Stimulated activated CD4-positive, alpha-beta T cell treated with anti-CD3 and anti-CD28 coated beads, Interleukin-12 subunit alpha, Interleukin-12 subunit beta, amount 100 ng/mL, for 48 hours (primary cell): ENCODE measurements at regions not wholly inside any gene's neighbourhood (a gene's known extent, or its start where the extent isn't known, plus 50 kb on each side); places are given as distances from the start of the nearest gene placed in this dataset.
"Not testable (repeated sequence)": the region's sequence is repeated elsewhere in the genome, so short reads cannot be mapped to it uniquely, and the experiment has no call there.

ENCODE experiments used
- DNase-seq, 3 donors: peaks; one replicate each; pipeline ENCODE4 v3.0.0-alpha.2; 2020; ENCODE audit warnings: low read depth in 2 of 3, low spot score in 1 of 3

DNA sequence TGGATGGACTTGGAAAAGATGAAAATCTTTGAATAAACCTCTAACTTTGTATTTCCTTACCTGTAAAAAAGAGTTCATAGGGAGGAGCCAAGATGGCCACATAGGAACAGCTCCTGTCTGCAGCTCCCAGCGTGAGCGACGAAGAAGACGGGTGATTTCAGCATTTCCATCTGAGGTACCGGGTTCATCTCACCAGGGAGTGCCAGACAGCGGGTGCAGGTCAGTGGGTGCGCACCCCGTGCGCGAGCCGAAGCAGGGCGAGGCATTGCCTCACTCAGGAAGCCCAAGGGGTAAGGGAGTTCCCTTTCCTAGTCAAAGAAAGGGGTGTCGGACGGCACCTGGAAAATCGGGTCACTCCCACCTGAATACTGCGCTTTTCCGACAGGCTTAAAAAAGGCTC lies 191.3 kb upstream of the DDX18 start:
- not testable (repeated sequence) for DNase-seq

DNA sequence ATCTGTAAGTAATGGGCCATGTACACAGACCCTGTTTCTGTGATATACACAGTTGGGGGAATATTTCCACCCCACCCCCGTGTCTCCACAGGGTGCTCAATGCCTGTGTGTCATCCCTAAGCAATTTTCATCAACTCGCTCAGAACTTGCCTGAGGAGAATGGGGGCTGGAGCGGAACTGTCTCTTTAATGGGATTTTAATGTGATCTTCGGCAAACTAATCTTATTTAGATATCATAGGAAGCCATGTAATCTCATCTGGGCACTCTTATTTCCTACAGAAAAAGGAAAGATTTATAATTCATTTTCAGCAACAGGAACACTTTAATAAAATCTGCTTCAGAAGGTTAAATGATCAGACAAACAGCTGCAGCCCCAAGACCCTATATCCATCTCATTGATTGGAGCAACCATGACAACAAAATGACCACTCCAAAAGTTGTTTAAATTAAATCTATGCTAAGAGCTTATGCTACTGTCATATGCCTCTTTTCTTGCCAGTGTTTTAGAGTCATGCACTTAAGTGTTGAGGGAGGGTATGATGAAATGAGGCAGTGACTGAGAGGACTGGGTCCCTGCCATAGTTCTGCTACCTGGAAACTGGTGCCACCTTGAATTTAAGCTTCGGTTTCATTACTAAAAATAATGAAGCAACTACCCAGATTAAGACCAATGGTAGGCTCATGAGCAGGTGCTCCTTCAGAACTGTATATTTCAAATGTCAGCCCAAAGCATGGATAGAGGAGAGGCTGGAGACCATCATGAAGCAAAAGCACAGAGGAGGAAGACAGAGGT lies 183.1 kb upstream of the DDX18 start:
- no peak for DNase-seq

DNA sequence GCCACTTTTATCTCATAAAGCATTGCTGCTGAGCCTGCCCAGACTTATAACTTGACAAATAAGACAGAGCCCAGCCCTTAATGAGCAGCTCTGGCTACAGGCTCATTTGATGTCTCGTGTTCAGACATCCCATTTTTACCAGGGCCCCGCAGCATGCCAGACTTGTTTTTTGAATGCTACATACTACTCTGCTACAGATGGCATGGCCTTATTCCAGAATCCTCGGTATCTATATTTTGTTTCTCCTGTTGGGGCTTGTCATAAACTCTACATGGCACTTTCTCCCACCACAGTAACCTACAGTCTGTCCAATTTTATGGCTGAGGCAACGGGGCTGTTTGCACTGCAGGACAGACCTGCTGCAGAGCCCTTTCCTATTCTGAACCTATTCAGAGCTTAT lies 179.0 kb upstream of the DDX18 start:
- no peak for DNase-seq

DNA sequence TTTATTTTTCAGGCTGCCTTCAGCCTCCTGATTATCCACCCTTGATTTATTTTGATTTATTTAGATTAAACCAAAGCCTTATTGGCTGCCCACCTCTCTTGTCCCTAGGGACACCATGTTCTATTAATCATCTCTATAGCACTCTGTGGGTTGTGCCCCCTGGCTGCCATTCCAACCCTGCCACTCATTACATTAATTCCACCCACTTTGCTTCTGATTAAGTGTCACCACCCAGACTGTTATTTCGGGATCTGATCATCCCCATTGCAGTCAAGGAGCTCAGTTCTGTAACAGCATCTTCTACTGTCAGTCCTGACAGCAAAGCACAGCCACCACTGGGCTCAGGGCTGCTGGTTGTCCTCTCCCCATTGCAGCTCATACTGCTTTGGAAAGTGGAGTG lies 175.1 kb upstream of the DDX18 start:
- no peak for DNase-seq

DNA sequence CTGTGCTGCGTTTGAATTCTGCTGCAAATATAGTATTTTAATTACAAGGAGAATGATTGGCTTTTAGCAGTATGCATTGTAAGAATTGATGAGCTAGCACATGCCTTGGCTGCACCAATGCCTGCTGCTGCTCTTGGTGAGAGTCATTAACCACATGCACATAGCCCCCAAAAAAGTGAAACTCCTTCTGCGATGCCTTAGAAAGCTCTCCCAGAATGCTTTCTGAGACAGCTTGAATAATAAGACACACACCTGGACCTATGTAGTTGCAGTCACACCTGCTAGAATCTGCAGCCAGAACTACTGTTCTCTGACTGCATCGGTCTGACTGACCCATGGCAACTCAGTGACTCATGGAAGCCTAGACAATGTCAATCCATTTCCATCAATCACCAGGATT lies 170.1 kb upstream of the DDX18 start:
- no peak for DNase-seq

DNA sequence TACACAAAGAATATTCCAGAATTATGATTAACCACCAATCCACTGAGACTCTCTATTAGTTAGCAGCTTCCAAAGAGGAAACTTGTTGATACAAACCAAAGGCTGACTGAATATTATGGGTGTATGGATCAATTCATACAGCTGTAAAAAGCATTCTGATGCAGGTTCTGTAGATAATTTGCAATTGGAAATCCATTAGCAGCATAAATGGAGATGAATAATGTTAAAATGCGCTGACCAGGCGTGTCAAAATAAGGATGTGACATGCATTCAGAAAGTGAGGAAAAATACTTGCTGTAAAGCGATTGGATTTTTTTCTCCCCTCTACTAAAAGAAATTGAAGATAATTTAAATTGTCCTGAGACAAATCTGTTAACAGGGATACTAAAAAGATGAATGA lies 169.0 kb upstream of the DDX18 start:
- DNase-seq: no peak

DNA sequence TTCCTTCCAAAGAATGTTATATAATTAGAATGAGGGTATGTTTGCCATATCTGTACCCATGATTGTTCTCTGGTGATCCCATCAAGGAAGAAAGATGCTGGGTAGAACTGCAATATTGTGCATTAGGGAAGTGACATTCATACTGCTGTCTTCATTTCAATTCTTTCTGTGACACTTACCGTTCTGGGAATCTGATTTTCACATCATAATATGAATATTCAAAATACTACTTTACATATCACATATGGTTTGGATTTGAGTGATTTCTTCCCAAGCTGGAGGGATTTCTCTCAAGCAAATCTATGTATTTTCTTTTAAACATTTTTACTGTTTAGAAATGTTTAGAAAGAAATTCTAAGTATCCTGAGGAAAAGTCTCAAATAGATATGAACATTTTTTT lies 168.4 kb upstream of the DDX18 start:
- no peak for DNase-seq

DNA sequence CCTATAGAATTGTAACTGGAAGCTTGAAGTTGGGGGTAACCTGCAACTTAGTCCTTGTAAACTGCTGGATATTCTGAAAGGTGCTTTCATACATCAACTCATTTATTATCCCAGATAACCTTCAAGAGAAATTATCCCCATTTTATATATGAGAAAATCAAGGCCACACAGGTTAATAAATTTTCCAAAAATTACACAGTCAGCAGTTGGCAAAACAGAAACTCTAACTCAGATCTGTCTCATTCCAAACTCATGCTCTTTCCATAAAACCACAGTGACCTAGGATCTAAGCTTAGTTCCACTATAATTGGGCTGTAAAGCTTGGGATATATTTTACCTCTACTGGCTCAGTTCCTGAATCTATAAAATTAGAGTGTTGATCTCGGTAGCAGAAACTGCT lies 167.6 kb upstream of the DDX18 start:
- no peak for DNase-seq

DNA sequence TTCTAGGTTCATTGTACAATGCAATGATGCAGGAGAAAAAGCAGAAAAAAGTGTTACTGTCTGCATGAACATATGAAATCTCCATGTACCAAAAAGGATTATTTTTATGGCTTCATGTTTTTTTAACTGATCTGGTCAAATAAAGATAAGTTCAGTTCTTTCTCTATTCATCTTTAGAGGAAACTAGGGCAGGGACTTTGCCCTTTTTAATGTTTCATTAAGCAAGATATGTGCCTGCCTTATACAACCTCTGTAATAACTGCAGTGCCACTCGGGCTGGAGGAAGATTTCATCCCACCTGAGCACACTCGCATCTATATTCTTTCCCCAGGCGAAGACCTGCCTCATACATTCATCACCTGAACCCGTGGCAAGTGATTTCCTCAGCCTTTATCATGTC lies 157.9 kb upstream of the DDX18 start:
- DNase-seq: no peak

DNA sequence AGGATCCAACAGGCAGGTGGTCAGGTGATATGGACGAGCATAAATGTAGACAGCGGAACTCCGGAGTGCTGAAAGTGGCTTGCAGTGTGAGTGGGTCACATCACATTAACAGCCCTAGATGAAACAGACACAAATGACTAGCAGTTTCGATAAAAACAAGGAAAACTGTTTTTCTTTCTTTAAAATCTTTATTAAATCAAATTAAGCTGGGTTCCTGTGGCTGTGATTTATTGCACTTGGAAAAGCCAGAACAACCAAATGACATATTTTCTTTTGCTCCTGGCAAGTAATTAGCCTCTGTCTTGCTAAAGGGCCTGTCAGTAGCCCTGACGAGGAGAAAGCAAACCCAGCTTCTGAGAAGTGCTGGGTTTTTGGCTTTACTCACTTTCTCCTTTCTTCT lies 152.9 kb upstream of the DDX18 start:
- no peak for DNase-seq

DNA sequence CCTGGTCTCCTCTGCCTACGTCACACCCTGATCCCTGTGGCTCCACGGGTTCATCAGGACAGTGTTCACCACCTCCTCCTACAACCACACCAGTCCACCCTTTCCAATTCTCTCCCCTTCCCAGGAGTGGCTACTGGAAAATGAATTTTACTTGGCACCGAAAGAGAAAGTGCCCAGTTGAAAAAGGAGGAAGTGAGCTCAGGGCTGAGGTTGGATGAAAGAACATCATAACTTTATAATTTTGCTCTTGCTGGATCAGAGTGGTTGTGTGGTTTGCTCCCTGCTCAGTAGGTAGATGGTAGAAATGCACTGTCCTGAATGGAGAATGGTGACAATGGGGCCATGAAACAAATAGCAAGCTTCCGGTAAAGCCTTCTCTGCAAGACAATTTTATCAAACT lies 140.3 kb upstream of the DDX18 start:
- no peak for DNase-seq

DNA sequence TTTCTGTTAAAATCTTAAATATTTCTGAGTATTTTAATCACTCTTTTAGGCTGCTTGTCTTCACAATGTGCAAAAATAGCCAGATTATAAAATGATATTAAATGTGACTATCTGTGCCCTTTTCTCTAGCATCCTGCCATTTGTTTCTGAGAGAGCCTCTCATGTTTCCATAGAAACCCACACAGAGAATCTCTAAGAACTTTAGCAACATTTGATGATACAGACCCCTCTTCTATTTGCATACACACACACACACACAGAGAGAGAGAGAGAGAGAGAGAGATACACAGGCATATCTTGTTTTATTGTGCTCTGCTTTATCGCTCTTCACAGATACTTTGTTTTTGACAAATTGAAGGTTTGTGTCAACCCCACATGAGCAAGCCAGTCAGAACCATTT lies 134.5 kb upstream of the DDX18 start:
- DNase-seq: no peak

DNA sequence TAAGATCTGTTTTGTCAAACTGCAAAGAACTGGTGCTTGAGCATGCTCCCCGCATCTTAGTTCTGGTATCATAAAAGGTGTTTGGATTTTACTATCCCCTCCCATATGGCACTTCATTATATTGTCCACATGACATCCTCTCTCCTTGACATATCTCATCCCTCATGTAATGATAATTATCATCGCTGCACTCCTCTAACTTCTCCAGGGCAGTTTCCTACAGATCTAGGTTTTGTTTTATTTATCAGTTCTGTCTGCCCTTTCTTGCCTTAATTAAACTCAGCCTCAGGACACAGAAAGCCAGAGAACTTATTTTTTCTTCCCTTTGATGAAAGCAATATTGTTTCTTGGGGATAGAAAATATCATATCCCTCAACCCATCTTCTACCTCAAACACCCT lies 129.6 kb upstream of the DDX18 start:
- no peak for DNase-seq

DNA sequence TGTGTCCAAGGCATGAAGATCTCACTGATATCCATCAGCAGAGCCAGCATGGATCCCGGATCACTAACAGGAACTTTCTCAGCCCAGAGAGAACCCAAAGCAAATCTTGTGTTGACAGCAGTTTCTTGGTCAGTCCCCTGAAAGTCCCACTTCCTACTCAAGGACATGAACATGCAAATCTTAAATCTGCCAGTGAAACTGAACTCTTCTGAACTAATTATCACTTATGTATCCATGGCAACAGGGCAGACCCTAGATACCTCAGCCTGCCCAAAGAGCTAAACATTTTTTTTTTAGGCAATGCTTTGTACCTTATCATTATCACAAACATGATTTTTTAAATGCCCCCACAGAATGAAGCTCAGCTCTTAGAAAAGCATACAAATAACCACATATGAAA lies 127.8 kb upstream of the DDX18 start:
- no peak for DNase-seq

DNA sequence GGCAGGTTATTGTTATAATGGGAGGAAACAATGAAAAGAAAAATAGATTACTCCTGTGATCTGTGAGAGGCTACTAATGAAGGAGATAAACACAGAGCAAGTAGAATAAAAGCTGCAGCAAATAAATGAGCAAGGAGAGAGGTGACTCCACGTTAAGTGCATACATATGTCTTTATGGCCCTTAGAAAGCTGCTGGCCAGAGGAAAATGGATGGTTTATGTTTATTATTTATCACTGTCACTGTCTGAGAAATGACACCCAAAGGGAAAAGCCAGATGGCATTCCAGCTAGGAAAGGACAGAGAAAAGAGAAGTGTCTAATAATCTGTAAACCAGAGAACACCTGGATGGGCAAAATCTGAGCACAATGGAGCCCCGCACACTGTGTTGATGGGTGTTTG lies 122.9 kb upstream of the DDX18 start:
- DNase-seq: no peak

DNA sequence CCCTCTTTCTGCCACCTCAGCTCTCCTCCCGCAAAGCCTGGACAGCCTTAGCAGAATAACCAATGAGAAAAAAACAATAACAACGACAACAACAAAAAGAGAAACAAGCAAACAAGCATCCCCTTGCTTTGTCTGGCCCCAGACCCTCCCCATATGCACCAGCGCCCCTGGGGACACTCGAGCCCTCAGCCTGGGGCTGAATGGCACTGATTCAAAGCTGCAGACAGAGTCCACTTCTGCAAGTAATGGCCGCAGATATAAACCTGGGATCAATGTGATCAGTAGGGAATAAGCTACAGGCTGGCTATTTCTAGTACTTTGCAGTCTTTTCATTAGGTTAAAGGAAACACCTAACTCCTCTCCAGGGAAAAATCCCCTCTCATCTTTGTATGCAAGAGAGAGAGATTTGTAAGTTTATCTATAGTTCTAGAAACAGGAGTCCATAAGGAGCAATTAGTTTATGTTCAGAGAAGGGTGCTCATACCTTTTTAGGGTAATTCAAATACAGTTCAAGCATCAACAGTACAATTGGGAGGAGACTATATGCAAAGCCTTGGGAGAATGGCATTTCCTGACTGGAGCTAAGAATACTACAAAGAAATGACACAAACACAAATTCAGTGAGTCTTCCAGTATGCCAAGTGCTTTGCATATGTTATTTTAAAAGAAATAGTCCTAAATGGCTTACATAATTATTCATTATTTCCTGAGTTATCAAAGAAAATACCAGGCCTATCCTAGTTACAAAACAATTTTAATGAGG lies 122.3 kb upstream of the DDX18 start:
- no peak for DNase-seq

DNA sequence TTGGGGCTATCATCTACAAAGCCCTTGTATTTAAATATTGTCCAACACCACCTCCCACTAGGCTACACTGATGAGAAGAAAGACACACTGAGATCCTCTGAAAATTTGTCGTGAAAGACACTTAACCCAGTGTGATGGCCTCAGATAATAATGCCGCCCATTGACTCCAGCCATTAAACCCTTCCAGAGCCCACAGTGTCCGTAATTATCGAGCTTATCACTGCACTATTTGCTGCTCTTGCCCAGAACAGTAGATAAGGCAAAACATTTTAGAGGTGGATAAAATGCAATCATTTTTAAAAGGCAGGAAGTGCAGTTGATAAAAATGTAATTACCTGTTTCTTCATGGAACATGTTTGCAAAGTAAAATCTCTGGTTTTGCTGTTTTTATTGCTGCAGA lies 121.3 kb upstream of the DDX18 start:
- no peak for DNase-seq

DNA sequence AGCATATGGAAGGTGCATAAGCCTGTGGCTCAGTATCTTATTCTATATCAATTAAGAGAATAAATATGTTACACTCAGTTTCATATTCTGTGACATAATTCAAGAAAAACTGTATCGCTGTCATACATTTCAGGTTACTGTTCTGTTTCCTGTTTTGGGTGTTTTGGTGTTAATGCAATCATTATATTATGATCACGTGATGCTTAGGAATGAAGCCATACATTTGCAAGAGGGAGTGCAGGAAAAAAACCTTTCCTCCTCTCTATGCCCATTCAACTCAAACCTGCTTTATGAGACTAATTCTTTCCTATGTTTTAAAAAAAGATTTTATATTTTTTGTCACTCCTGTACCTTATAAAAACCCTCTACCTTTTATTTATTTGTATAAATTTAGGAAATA lies 120.8 kb upstream of the DDX18 start:
- DNase-seq: no peak

DNA sequence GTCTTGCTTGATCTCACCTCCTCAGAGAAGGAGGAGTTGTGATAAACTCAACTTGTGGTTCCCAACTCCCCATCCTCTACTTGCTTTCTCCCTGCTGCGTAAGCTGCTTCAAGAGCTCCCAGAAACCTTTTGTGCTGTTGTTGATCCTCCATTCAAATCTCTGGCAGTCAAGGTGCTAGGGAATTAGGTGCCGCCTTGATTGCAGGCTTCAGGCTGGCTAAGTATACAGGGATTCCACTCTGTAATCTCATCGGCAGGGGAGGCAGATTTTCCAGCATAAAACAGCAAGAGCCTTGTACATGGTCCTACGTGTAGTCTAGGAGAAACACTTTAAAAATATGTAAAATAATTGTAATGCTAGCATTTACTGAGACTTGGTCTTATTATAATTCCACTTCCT lies 116.2 kb upstream of the DDX18 start:
- DNase-seq: no peak

DNA sequence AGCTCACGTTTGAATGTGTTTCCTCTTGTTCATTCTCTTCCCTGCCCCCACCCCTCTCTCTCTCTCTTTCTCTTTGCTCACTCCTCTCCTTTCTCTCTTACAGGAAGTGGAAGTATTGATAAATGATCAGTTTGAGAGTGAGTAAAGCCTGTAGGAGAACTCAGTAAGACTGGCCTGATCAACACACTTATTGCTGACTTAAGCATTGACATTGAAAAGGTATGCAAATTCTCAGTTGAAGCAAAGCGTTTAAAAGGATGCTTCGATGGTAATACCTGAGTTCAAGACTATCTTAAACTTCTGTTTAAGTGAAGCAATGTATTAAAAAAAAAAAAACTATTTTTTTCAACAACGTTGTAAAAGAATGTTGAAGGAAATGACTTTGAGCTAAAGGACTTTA lies 115.7 kb upstream of the DDX18 start:
- no peak for DNase-seq

DNA sequence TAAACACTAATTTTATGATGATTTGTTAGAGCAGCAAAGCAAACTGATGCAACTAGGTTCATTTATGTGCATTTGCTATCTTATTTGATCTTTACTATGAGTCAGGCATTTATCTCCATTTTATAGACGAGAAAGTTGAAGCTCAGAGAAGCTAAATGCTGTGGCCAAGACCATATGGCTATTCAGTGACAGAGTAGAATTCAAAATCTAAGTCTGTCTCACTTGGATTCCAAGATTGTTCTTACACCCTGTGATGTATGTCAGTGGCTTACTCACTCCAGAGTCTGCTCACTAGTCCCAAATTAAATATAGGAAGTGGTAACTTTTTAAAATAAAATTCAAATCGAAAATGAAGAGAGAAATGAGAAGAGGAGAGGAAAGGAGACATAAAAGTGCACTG lies 114.0 kb upstream of the DDX18 start:
- no peak for DNase-seq

DNA sequence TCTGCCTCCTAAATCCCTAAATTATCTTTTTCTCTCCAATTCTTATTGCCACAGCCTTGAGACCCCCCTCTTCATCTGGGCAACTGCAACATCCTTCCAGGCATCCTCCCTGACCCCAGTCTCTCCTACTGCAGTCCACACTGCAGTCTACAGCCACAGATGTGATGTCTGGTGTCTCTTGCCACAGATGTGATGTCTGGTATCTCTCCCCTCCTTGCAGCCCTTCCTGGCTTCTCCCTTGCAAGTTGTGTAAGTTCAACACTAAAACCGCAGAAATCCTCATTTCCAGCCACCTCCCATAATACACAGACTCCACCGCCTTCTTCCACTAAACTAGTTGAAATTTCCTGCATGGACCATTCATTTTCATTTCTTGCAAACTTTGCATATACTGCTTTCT lies 113.1 kb upstream of the DDX18 start:
- DNase-seq: no peak

DNA sequence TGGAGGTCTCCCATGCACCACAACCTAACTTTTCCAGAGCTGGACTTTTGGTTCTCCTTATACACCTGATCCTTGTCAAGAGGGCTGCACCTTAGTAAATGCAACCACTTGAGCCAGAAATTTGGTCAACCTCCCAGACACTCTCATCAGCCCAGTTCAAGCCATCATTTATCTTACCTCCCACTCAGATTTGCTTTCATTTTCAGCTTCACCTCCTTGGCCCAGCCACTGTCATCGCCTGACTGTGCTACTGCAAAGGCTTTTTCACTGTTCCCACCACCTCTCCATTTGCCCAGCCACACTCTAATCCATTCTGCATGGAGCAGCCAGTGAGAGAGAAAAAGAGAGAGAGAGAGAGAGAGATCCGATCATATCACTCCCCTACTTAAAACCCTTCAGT lies 112.4 kb upstream of the DDX18 start:
- DNase-seq: no peak
